ENCODE measurements at regions not wholly inside any gene's neighbourhood (a gene's known extent, or its start where the extent isn't known, plus 50 kb on each side); places are given as distances from the start of the nearest gene placed in this dataset.

- Histone ChIP-seq H3K27me3 (ENCODE audit: control insufficient read depth, insufficient read depth, low read length) (peaks cover under 1% of the 10 kb centered on the region), H3K36me3 (ENCODE audit: control insufficient read depth, insufficient read depth, low read length) (no peaks in the 10 kb centered on the region), H3K4me3 (ENCODE audit: low read depth, low read length) (no peak overlapping the region)
- DNase-seq (ENCODE audit: low read depth): no peak
- no peak for TF ChIP-seq CTCF (IDR thresholded peaks at IDR 0.05; ENCODE audit: insufficient read depth, low read length, poor library complexity, severe bottlenecking)
Observed at GRCh38 chr5:171596391-171596878, 177.0 kb downstream of the FGF18 start.

GRCh38 chr5:171597946-171598640, 178.6 kb downstream of the FGF18 start:
- Histone ChIP-seq H3K27me3 (ENCODE audit: control insufficient read depth, insufficient read depth, low read length) (peaks cover 2% of the 10 kb centered on the region), H3K36me3 (ENCODE audit: control insufficient read depth, insufficient read depth, low read length) (no peaks in the 10 kb centered on the region), H3K4me3 (ENCODE audit: low read depth, low read length) (no peak overlapping the region)
- no peak for DNase-seq (ENCODE audit: low read depth)
- no peak for TF ChIP-seq CTCF (IDR thresholded peaks at IDR 0.05; ENCODE audit: insufficient read depth, low read length, poor library complexity, severe bottlenecking)

- no peak for TF ChIP-seq CTCF (IDR thresholded peaks at IDR 0.05; ENCODE audit: insufficient read depth, low read length, poor library complexity, severe bottlenecking)
- DNase-seq (ENCODE audit: low read depth): no peak
- Histone ChIP-seq H3K27me3 (ENCODE audit: control insufficient read depth, insufficient read depth, low read length) (peaks cover 2% of the 10 kb centered on the region), H3K4me3 (ENCODE audit: low read depth, low read length) (no peak overlapping the region), H3K36me3 (ENCODE audit: control insufficient read depth, insufficient read depth, low read length) (no peaks in the 10 kb centered on the region)
Observed at GRCh38 chr5:171598641-171599152, 179.2 kb downstream of the FGF18 start.

- no peaks in the 10 kb centered on the region for H3K36me3 ChIP-seq (ENCODE audit: control insufficient read depth, insufficient read depth, low read length)
- H3K27me3 ChIP-seq (ENCODE audit: control insufficient read depth, insufficient read depth, low read length): peaks cover 2% of the 10 kb centered on the region
- H3K4me3 ChIP-seq (ENCODE audit: low read depth, low read length): no peak overlapping the region
- DNase-seq (ENCODE audit: low read depth): no peak
- no peak for TF ChIP-seq CTCF (IDR thresholded peaks at IDR 0.05; ENCODE audit: insufficient read depth, low read length, poor library complexity, severe bottlenecking)
Observed at GRCh38 chr5:171599411-171599810, 180.0 kb downstream of the FGF18 start.

GRCh38 chr5:171599957-171600612, 180.6 kb downstream of the FGF18 start:
- peaks cover 2% of the 10 kb centered on the region for H3K27me3 ChIP-seq (ENCODE audit: control insufficient read depth, insufficient read depth, low read length)
- TF ChIP-seq CTCF (IDR thresholded peaks at IDR 0.05; ENCODE audit: insufficient read depth, low read length, poor library complexity, severe bottlenecking): no peak

More at GRCh38 chr5:171599957-171600612, 180.6 kb downstream of the FGF18 start:
- no peak for DNase-seq (ENCODE audit: low read depth)
- Histone ChIP-seq H3K4me3 (ENCODE audit: low read depth, low read length) (no peak overlapping the region), H3K36me3 (ENCODE audit: control insufficient read depth, insufficient read depth, low read length) (no peaks in the 10 kb centered on the region)
